A549 (cell line): ENCODE measurements at regions not wholly inside any gene's neighbourhood (a gene's known extent, or its start where the extent isn't known, plus 50 kb on each side); places are given as distances from the start of the nearest gene placed in this dataset.

Source experiments
- ATAC-seq, 2 experiments: fragments of 200-7000 bp in 1 of 2; fragments of >200 bp in 1 of 2; cut with Nextera tagmentation in 1 of 2; cut with Tn5 transposase in 1 of 2; 3 replicates each; pipeline versions ENCODE4 v1.8.0 to v1.9.1; 2018 to 2020; ENCODE audit warnings: mild to moderate bottlenecking in 1 of 2, moderate library complexity in 1 of 2
- CTCF ChIA-PET: fragments of 300-600 bp; sonication (Branson Sonifier 250); formaldehyde crosslinking; extraction: SDS; loops from one replicate; lab custom pipeline; 2021; ENCODE audit warnings: antibody characterized with exemption, inconsistent platforms; lab: Yijun Ruan, JAX
- POLR2A ChIA-PET: fragments of 350-600 bp; formaldehyde crosslinking; extraction: SDS; loops from one replicate; lab custom pipeline; 2021; ENCODE audit warnings: antibody characterized with exemption, inconsistent platforms; lab: Yijun Ruan, JAX
- DNase-seq, 2 experiments: peaks; one replicate each; pipeline versions ENCODE4 v3.0.0 to v3.0.0-alpha.2; 2011 to 2016; ENCODE audit warnings: low read depth in 1 of 2, low spot score in 1 of 2
- FAIRE-seq: peaks from 2 replicates; lab custom pipeline; 2011; peaks lifted over from hg19 to GRCh38; lab: Jason Lieb, UNC
- H3K27ac ChIP-seq, 2 experiments: fragments of >200 bp; sonication (Bioruptor Twin); formaldehyde crosslinking; 3 replicates each; pipeline ENCODE4 v1.5.1; 2016 to 2017
- H3K4me1 ChIP-seq: fragments of >200 bp; sonication (Bioruptor Twin); formaldehyde crosslinking; 3 replicates; pipeline ENCODE4 v1.6.1; 2016
- H3K4me2 ChIP-seq: fragments of >200 bp; sonication (Bioruptor Twin); formaldehyde crosslinking; 3 replicates; pipeline ENCODE4 v1.6.1; 2016
- H3K4me3 ChIP-seq: fragments of >200 bp; sonication (Bioruptor Twin); formaldehyde crosslinking; 3 replicates; pipeline ENCODE4 v1.5.1; 2016
- H3K9me3 ChIP-seq: fragments of >200 bp; sonication (Bioruptor Twin); formaldehyde crosslinking; 3 replicates; pipeline ENCODE4 v1.6.1; 2016
- BHLHE40 ChIP-seq: IDR thresholded peaks from 2 replicates; pipeline ENCODE4 v1.6.1; 2012; ENCODE audit warnings: low read depth, low read length, inconsistent platforms
- CBX8 ChIP-seq: fragments of 200-600 bp; sonication (generic); IDR thresholded peaks from 2 replicates; pipeline ENCODE4 v1.6.1; 2016
- CHD2 ChIP-seq: fragments of 150-350 bp; IDR thresholded peaks from 2 replicates; pipeline ENCODE4 v1.6.1; 2014; ENCODE audit warnings: low read length; ENCODE audit not compliant: partially characterized antibody
- CHD4 ChIP-seq: fragments of 200-600 bp; sonication (generic); IDR thresholded peaks from 2 replicates; pipeline ENCODE4 v1.6.1; 2016; ENCODE audit warnings: antibody characterized with exemption, mild to moderate bottlenecking, borderline replicate concordance
- EHMT2 ChIP-seq: fragments of 200-600 bp; sonication (generic); IDR thresholded peaks from 2 replicates; pipeline ENCODE4 v1.6.1; 2016; ENCODE audit warnings: antibody characterized with exemption, low read depth, mild to moderate bottlenecking, moderate library complexity
- FOSB ChIP-seq: fragments of 250-450 bp; sonication (Bioruptor Pico); IDR thresholded peaks from 2 replicates; pipeline ENCODE4 v1.5.0; 2020; ENCODE audit warnings: mild to moderate bottlenecking, moderate library complexity
- FOXS1 ChIP-seq: fragments of 250-450 bp; sonication (Bioruptor Pico); IDR thresholded peaks from 2 replicates; pipeline ENCODE4 v1.5.0; 2020; ENCODE audit warnings: mild to moderate bottlenecking, moderate library complexity
- GATA3 ChIP-seq: IDR thresholded peaks from 2 replicates; pipeline ENCODE4 v1.6.1; 2012; ENCODE audit warnings: borderline replicate concordance
- HEYL ChIP-seq: fragments of 250-450 bp; sonication (Bioruptor Pico); IDR thresholded peaks from 2 replicates; pipeline ENCODE4 v1.8.0; 2021; ENCODE audit warnings: mild to moderate bottlenecking, moderate library complexity
- HOXA7 ChIP-seq: fragments of 250-450 bp; sonication (Bioruptor Pico); IDR thresholded peaks from 2 replicates; pipeline ENCODE4 v1.5.0; 2020; ENCODE audit warnings: mild to moderate bottlenecking, moderate library complexity
- HOXB13 ChIP-seq: fragments of 250-450 bp; sonication (Bioruptor Pico); IDR thresholded peaks from 2 replicates; pipeline ENCODE4 v1.5.0; 2020; ENCODE audit warnings: low read depth, mild to moderate bottlenecking, moderate library complexity
- HOXB5 ChIP-seq: fragments of 250-450 bp; sonication (Bioruptor Pico); IDR thresholded peaks from 2 replicates; pipeline ENCODE4 v1.5.0; 2020; ENCODE audit warnings: mild to moderate bottlenecking, moderate library complexity
- KDM5A ChIP-seq: fragments of 200-600 bp; sonication (generic); IDR thresholded peaks from 2 replicates; pipeline ENCODE4 v1.6.1; 2016; ENCODE audit warnings: antibody characterized with exemption, mild to moderate bottlenecking
- MAFK ChIP-seq: fragments of 450-650 bp; IDR thresholded peaks from 2 replicates; pipeline ENCODE4 v1.6.1; 2014; ENCODE audit not compliant: partially characterized antibody
- MAZ ChIP-seq: fragments of 150-350 bp; IDR thresholded peaks from 2 replicates; pipeline ENCODE4 v1.6.1; 2014; ENCODE audit warnings: antibody characterized with exemption, low read depth, low read length, borderline replicate concordance
- MYC ChIP-seq: IDR thresholded peaks from 2 replicates; pipeline ENCODE4 v1.6.1; 2012; ENCODE audit warnings: mild to moderate bottlenecking, inconsistent platforms, low read length, improper control_type of control experiment, borderline replicate concordance
- NFE2L2 ChIP-seq: fragments of 150-350 bp; conservative IDR thresholded peaks from 2 replicates; pipeline ENCODE4 v1.6.1; 2014; ENCODE audit warnings: low read length
- POLR2A ChIP-seq: IDR thresholded peaks from 2 replicates; pipeline ENCODE4 v1.6.1; 2012; ENCODE audit warnings: mild to moderate bottlenecking, low read length
- POLR2AphosphoS2 ChIP-seq: conservative IDR thresholded peaks from 2 replicates; pipeline ENCODE4 v1.6.1; 2012; ENCODE audit warnings: low read length, improper control_type of control experiment, inconsistent platforms
- RAD21 ChIP-seq, 2 experiments: fragments of >200 bp in 1 of 2; sonication (Bioruptor Twin) in 1 of 2; formaldehyde crosslinking in 1 of 2; IDR thresholded peaks in 1 of 2; conservative IDR thresholded peaks in 1 of 2; 2 replicates in 1 of 2; 3 replicates in 1 of 2; pipeline ENCODE4 v1.6.1; 2012 to 2018; ENCODE audit warnings: inconsistent platforms in 1 of 2
- RFX5 ChIP-seq: fragments of 450-650 bp; IDR thresholded peaks from 2 replicates; pipeline ENCODE4 v1.7.1; 2014; ENCODE audit warnings: antibody characterized with exemption, mild to moderate bottlenecking, moderate library complexity
- SREBF2 ChIP-seq: fragments of 450-650 bp; IDR thresholded peaks from 2 replicates; pipeline ENCODE4 v1.6.1; 2014; ENCODE audit warnings: mild to moderate bottlenecking, moderate library complexity
- ZNF302 ChIP-seq: fragments of 250-450 bp; sonication (Bioruptor Pico); IDR thresholded peaks from 2 replicates; pipeline ENCODE4 v1.9.0; 2021; ENCODE audit warnings: inconsistent platforms, mild to moderate bottlenecking, moderate library complexity
- WGBS: methylation state at CpG from one replicate; pipeline ENCODE4 v1.1.6; 2017; ENCODE audit errors: missing lambda C conversion rate; 5-methylcytosine and 5-hydroxymethylcytosine counted together
- TF ChIP-seq, protein P1 (sequence below): fragments of 250-450 bp; sonication (Bioruptor Pico); IDR thresholded peaks from 2 replicates; pipeline ENCODE4 v1.5.0; 2021; ENCODE audit warnings: mild to moderate bottlenecking, moderate library complexity, borderline replicate concordance
- TF ChIP-seq, protein P2 (sequence below): fragments of 200-600 bp; sonication (generic); IDR thresholded peaks from 2 replicates; pipeline ENCODE4 v1.6.1; 2016; ENCODE audit warnings: antibody characterized with exemption, mild to moderate bottlenecking, moderate library complexity
- TF ChIP-seq, protein P3 (sequence below): fragments of >200 bp; sonication (Bioruptor Twin); formaldehyde crosslinking; IDR thresholded peaks from 2 replicates; pipeline ENCODE4 v1.6.1; 2016

DNA sequence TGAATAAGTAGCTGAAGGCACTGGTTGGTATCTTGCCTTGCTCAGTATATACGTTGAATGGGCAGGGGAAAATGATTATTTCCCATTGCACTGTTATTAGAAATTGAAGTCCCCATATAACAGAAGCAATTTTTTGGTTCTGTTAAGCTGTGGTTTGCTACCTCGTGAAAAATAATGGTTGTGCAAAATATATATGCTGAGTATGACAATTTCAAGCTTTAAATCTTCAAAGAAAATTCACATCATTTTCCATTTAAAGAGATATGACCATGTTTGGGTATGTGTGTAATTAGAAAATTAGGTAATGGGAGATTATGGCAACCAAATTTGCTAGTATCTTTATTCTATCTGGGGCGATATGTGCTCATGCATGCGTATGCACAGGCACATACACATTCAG lies 139.8 kb downstream of the DMAC1 start:
- H3K4me1 ChIP-seq = no peaks in the 10 kb centered on the region
- ATAC-seq (no peak), DNase-seq (no peak), FAIRE-seq (no peak)
- WGBS = 29% methylated on average over 4 of the region's 4 CpGs
- no peak overlapping the region for H3K27ac ChIP-seq
- TF ChIP-seq MAZ (no peak), CBX8 (no peak), FOXS1 (CRISPR knock-in tag) (no peak), HOXA7 (CRISPR knock-in tag) (no peak), BHLHE40 (no peak), MAFK (peak; percentile 66)
- CTCF ChIA-PET = no interaction called here
- POLR2A ChIA-PET = no interaction called here
- no peaks in the 10 kb centered on the region for H3K9me3 ChIP-seq
- H3K4me2 ChIP-seq = no peak overlapping the region
- no peak overlapping the region for H3K4me3 ChIP-seq

DNA sequence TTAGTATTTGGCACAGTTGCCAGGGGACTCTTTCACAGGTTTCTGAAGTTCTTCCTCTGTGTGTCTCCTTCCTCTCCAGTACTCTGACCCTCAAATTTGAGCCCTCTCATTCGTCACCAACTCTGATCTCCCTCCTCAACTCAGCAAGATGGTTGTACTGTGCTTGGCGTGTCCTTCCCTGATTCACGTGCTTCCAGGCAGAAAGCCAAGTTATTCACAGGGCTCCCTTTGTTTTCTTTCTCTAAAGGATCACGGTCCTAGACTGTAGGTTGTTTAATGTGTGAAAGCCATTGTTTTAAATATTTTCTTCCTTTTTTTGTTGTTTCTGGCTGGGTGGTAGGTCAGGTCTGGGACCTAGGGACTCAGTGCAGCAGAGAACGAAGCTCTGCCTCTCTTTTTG lies 142.9 kb downstream of the DMAC1 start:
- CTCF ChIA-PET = interaction anchor here (1.0 kb wide), 1 partner anchor 604 kb away, joined by 3 read pairs; no protein-coding TSS in a partner anchor
- Histone ChIP-seq H3K9me3 (no peaks in the 10 kb centered on the region), H3K4me3 (no peak overlapping the region), H3K4me2 (no peak overlapping the region), H3K27ac (no peak overlapping the region), H3K4me1 (no peaks in the 10 kb centered on the region)
- FAIRE-seq (no peak), ATAC-seq (no peak), DNase-seq (peak in 1 of 2 experiments; percentile 1)
- TF ChIP-seq ZNF302 (CRISPR knock-in tag) (no peak), CHD4 (no peak), FOSB (CRISPR knock-in tag) (no peak), MYC (no peak), POLR2AphosphoS2 (no peak), FOXS1 (CRISPR knock-in tag) (no peak), EHMT2 (no peak), SREBF2 (no peak), HEYL (CRISPR knock-in tag) (no peak), POLR2A (no peak)
- TF ChIP-seq, protein P1, sequence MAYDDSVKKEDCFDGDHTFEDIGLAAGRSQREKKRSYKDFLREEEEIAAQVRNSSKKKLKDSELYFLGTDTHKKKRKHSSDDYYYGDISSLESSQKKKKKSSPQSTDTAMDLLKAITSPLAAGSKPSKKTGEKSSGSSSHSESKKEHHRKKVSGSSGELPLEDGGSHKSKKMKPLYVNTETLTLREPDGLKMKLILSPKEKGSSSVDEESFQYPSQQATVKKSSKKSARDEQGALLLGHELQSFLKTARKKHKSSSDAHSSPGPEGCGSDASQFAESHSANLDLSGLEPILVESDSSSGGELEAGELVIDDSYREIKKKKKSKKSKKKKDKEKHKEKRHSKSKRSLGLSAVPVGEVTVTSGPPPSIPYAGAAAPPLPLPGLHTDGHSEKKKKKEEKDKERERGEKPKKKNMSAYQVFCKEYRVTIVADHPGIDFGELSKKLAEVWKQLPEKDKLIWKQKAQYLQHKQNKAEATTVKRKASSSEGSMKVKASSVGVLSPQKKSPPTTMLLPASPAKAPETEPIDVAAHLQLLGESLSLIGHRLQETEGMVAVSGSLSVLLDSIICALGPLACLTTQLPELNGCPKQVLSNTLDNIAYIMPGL (CRISPR knock-in tag) = no peak
- WGBS = under 1% methylated on average over 5 of the region's 5 CpGs
- POLR2A ChIA-PET = no interaction called here

DNA sequence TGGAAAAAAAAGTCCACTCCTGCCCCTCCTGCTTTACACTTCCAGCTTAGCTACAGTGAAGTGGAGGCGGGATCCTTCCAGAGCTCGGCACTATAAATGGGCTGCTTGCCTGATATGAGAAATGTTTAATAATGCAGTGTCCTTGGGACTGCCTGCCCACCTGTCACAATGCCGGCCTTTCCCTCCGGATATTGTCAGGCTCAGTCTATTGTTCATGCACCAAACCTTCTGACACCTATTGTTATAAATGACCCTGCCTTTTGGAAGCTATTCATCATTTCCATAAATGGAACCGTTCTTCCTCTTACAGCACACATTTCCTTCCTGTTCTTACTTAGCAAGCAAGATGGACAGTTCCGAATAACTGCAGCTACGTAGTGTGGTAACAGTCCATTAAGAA lies 146.3 kb downstream of the DMAC1 start:
- FAIRE-seq (no peak), DNase-seq (no peak), ATAC-seq (no peak)
- Histone ChIP-seq H3K4me2 (no peak overlapping the region), H3K27ac (no peak overlapping the region), H3K4me3 (no peak overlapping the region), H3K9me3 (no peaks in the 10 kb centered on the region), H3K4me1 (no peaks in the 10 kb centered on the region)
- ChIA-PET CTCF (interaction anchor here (1.4 to 1.6 kb wide), 2 partner anchors 9 to 15 kb away, joined by 4 read pairs; no protein-coding TSS in a partner anchor), POLR2A (no interaction called here)
- no peak for TF ChIP-seq KDM5A
- no peak for TF ChIP-seq NFE2L2
- 13% methylated on average over 7 of the region's 7 CpGs for WGBS

DNA sequence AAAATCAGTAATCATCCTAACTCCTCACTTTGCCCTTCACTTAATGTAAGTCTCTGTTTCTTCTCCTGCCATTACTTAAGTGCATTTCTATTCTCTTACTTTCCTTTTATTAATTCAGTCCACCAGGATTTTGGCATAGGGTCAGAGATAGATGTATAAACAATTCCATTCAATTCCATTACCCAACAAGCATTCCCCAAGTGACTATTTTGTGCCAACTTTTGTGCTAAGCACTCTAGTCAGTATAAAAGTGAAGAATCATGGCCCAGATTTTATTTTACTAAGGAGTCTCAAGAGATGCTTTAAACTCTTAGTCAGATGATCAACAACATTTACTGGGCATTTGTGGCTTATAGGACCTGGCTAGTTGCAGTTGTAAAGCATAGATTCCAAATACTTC lies 159.3 kb downstream of the DMAC1 start:
- CTCF ChIA-PET = no interaction called here
- POLR2A ChIA-PET = no interaction called here
- no peak overlapping the region for H3K4me2 ChIP-seq
- ATAC-seq (no peak), FAIRE-seq (no peak), DNase-seq (no peak)
- no peaks in the 10 kb centered on the region for H3K9me3 ChIP-seq
- no peak overlapping the region for H3K4me3 ChIP-seq
- no peak for TF ChIP-seq RFX5
- no peak for TF ChIP-seq POLR2A
- no peak for TF ChIP-seq HOXB5 (CRISPR knock-in tag)
- TF ChIP-seq, protein P2, sequence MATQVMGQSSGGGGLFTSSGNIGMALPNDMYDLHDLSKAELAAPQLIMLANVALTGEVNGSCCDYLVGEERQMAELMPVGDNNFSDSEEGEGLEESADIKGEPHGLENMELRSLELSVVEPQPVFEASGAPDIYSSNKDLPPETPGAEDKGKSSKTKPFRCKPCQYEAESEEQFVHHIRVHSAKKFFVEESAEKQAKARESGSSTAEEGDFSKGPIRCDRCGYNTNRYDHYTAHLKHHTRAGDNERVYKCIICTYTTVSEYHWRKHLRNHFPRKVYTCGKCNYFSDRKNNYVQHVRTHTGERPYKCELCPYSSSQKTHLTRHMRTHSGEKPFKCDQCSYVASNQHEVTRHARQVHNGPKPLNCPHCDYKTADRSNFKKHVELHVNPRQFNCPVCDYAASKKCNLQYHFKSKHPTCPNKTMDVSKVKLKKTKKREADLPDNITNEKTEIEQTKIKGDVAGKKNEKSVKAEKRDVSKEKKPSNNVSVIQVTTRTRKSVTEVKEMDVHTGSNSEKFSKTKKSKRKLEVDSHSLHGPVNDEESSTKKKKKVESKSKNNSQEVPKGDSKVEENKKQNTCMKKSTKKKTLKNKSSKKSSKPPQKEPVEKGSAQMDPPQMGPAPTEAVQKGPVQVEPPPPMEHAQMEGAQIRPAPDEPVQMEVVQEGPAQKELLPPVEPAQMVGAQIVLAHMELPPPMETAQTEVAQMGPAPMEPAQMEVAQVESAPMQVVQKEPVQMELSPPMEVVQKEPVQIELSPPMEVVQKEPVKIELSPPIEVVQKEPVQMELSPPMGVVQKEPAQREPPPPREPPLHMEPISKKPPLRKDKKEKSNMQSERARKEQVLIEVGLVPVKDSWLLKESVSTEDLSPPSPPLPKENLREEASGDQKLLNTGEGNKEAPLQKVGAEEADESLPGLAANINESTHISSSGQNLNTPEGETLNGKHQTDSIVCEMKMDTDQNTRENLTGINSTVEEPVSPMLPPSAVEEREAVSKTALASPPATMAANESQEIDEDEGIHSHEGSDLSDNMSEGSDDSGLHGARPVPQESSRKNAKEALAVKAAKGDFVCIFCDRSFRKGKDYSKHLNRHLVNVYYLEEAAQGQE = no peak
- no peak for TF ChIP-seq GATA3
- TF ChIP-seq RAD21 (conservative IDR thresholded peaks at IDR 0.05 in 1 of 2, IDR thresholded peaks at IDR 0.05 in 1 of 2) = no peak
- TF ChIP-seq CHD2 = no peak
- TF ChIP-seq NFE2L2 = no peak
- TF ChIP-seq HEYL (CRISPR knock-in tag) = no peak
- TF ChIP-seq, protein P3, sequence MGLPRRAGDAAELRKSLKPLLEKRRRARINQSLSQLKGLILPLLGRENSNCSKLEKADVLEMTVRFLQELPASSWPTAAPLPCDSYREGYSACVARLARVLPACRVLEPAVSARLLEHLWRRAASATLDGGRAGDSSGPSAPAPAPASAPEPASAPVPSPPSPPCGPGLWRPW = no peak
- TF ChIP-seq HOXB13 (CRISPR knock-in tag) = no peak
- H3K4me1 ChIP-seq = no peaks in the 10 kb centered on the region
- no peak overlapping the region for H3K27ac ChIP-seq
